Sigmoid colon (tissue), 4 donors: ENCODE measurements at regions not wholly inside any gene's neighbourhood (a gene's known extent, or its start where the extent isn't known, plus 50 kb on each side); places are given as distances from the start of the nearest gene placed in this dataset.

ENCODE experiments used
- EP300 ChIP-seq, 4 donors: sonication (generic); formaldehyde crosslinking; IDR thresholded peaks; one replicate each; pipeline ENCODE4 v1.6.1; 2017; ENCODE audit warnings: antibody characterized with exemption in 4 of 4
- POLR2A ChIP-seq, 2 donors: fragments of 450-650 bp; IDR thresholded peaks; one replicate each; pipeline ENCODE4 v1.6.1; 2016; ENCODE audit warnings: antibody characterized with exemption in 2 of 2, mild to moderate bottlenecking in 2 of 2, moderate library complexity in 2 of 2
- POLR2AphosphoS5 ChIP-seq, 4 donors: sonication (generic); formaldehyde crosslinking; IDR thresholded peaks; one replicate each; pipeline ENCODE4 v1.6.1; 2017; ENCODE audit warnings: antibody characterized with exemption in 4 of 4
- TF ChIP-seq, protein P1 (sequence below), 4 experiments: fragments of 450-650 bp in 3 of 4; fragments of 200-600 bp in 1 of 4; IDR thresholded peaks; one replicate each; pipeline ENCODE4 v1.5.1; 2016 to 2019; ENCODE audit warnings: antibody characterized with exemption in 4 of 4, mild to moderate bottlenecking in 3 of 4, moderate library complexity in 2 of 4

DNA sequence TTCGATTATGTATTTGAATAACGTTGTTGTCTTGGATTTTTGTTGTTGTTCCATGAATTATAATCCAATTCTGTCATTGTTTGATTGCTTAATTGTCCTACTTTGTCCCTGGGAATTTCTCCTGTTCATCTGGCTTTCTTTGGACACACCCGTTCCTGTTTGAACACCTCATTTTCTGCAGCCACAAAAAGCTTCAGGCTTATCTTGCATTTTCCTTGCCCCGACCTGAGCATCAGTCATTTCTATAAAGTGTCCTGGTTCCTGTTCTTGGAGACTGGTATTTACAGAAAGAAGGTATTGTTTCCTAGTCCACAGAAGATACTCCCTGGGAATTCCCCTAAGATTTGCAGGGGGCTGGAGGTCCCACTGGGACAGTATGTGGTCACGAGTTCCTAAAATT, 731.8 kb upstream of the ARGLU1 start:
- TF ChIP-seq POLR2A (IDR thresholded peaks at IDR 0.05): no peak
- TF ChIP-seq, protein P1, sequence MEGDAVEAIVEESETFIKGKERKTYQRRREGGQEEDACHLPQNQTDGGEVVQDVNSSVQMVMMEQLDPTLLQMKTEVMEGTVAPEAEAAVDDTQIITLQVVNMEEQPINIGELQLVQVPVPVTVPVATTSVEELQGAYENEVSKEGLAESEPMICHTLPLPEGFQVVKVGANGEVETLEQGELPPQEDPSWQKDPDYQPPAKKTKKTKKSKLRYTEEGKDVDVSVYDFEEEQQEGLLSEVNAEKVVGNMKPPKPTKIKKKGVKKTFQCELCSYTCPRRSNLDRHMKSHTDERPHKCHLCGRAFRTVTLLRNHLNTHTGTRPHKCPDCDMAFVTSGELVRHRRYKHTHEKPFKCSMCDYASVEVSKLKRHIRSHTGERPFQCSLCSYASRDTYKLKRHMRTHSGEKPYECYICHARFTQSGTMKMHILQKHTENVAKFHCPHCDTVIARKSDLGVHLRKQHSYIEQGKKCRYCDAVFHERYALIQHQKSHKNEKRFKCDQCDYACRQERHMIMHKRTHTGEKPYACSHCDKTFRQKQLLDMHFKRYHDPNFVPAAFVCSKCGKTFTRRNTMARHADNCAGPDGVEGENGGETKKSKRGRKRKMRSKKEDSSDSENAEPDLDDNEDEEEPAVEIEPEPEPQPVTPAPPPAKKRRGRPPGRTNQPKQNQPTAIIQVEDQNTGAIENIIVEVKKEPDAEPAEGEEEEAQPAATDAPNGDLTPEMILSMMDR (IDR thresholded peaks at IDR 0.05): no peak
- no peak for TF ChIP-seq EP300 (IDR thresholded peaks at IDR 0.05)
- no peak for TF ChIP-seq POLR2AphosphoS5 (IDR thresholded peaks at IDR 0.05)
